NCI-H1436 treated with DMSO at 0.1 percent for 48 hours (cell line): ENCODE measurements at regions not wholly inside any gene's neighbourhood (a gene's known extent, or its start where the extent isn't known, plus 50 kb on each side); places are given as distances from the start of the nearest gene placed in this dataset.
"Not testable (repeated sequence)": the region's sequence is repeated elsewhere in the genome, so short reads cannot be mapped to it uniquely, and the experiment has no call there.

Source experiments
- DNase-seq: peaks from one replicate; lab custom pipeline; 2025; lab: John Stamatoyannopoulos, UW

- DNase-seq: not testable (repeated sequence)
Measured at GRCh38 chr11:14573539-14574057, 53.4 kb upstream of the PSMA1 start.

- no peak for DNase-seq
Measured at GRCh38 chr11:14577292-14577691, 57.1 kb upstream of the PSMA1 start.

GRCh38 chr11:14577835-14578529 lies 57.8 kb upstream of the PSMA1 start:
- no peak for DNase-seq

- peak; percentile 19 for DNase-seq
Measured at GRCh38 chr11:14578541-14578956, 58.4 kb upstream of the PSMA1 start.

- no peak for DNase-seq
Measured at GRCh38 chr11:14579646-14580045, 59.5 kb upstream of the PSMA1 start.

GRCh38 chr11:14582793-14583192 lies 60.8 kb upstream of the PDE3B start:
- no peak for DNase-seq

- DNase-seq: no peak
Measured at GRCh38 chr11:14583252-14584034, 60.2 kb upstream of the PDE3B start.

- DNase-seq: no peak
Measured at GRCh38 chr11:14584035-14584363, 59.6 kb upstream of the PDE3B start.

- no peak for DNase-seq
Measured at GRCh38 chr11:14584595-14584994, 59.0 kb upstream of the PDE3B start.

- no peak for DNase-seq
Measured at GRCh38 chr11:14585438-14585837, 58.2 kb upstream of the PDE3B start.

- DNase-seq: no peak
Measured at GRCh38 chr11:14587258-14587657, 56.3 kb upstream of the PDE3B start.

GRCh38 chr11:14588681-14589080 lies 54.9 kb upstream of the PDE3B start:
- no peak for DNase-seq

- no peak for DNase-seq
Measured at GRCh38 chr11:14589421-14589820, 54.2 kb upstream of the PDE3B start.

GRCh38 chr11:14591046-14591445 lies 52.6 kb upstream of the PDE3B start:
- not testable (repeated sequence) for DNase-seq

- no peak for DNase-seq
Measured at GRCh38 chr11:14593671-14594070, 49.9 kb upstream of the PDE3B start.
